Cardiac septum (tissue), 1 donor: ENCODE measurements at regions not wholly inside any gene's neighbourhood (a gene's known extent, or its start where the extent isn't known, plus 50 kb on each side); places are given as distances from the start of the nearest gene placed in this dataset.
A peak's percentile ranks its signal among the peaks of the same experiment; 100 is the strongest.

Experiments used
- DNase-seq: peaks from one replicate; pipeline ENCODE4 v3.0.0-alpha.2; 2020; ENCODE audit warnings: low spot score
- intact Hi-C: fragments of 100-400 bp; cut with DNase I; formaldehyde crosslinking; loops from one replicate; pipeline ENCODE4 v1.14.0; 2022
- donor health status: DM: no; HTN: no; CAD: no.

- DNase-seq, result peak; percentile 88
- intact Hi-C loops, result loop anchor here (2.0 to 10.0 kb wide), 2 partner anchors 108 to 192 kb away; partner anchors contain the start of gene KCTD1
Observed at GRCh38 chr18:26656944-26657536, 108.7 kb upstream of the KCTD1 start.

GRCh38 chr18:26656431-26656943 is 108.1 kb upstream of the KCTD1 start:
- intact Hi-C loops, result loop anchor here (2.0 to 10.0 kb wide), 2 partner anchors 108 to 192 kb away; partner anchors contain the start of gene KCTD1
- no peak for DNase-seq

GRCh38 chr18:26655525-26656430 is 107.4 kb upstream of the KCTD1 start:
- intact Hi-C loops, result loop anchor here (2.0 to 10.0 kb wide), 2 partner anchors 107 to 191 kb away; partner anchors contain the start of gene KCTD1

GRCh38 chr18:26654616-26655524 is 106.5 kb upstream of the KCTD1 start:
- intact Hi-C loops, result loop anchor here (5.0 to 10.0 kb wide), 2 partner anchors 190 to 273 kb away; no protein-coding TSS in a partner anchor
- no peak for DNase-seq

More at GRCh38 chr18:26655525-26656430, 107.4 kb upstream of the KCTD1 start:
- peak; percentile 79 for DNase-seq

- no peak for DNase-seq
- intact Hi-C loops, result loop anchor here (5.0 to 10.0 kb wide), 2 partner anchors 189 to 272 kb away; no protein-coding TSS in a partner anchor
Observed at GRCh38 chr18:26653943-26654615, 105.7 kb upstream of the KCTD1 start.

GRCh38 chr18:26652501-26652900 is 104.1 kb upstream of the KCTD1 start:
- intact Hi-C loops, result loop anchor here (5.0 to 10.0 kb wide), 2 partner anchors 188 to 270 kb away; no protein-coding TSS in a partner anchor
- no peak for DNase-seq

GRCh38 chr18:26650310-26651268 is 102.2 kb upstream of the KCTD1 start:
- no peak for DNase-seq
- intact Hi-C loops, result loop anchor here (5.0 to 10.0 kb wide), 2 partner anchors 186 to 268 kb away; no protein-coding TSS in a partner anchor

- intact Hi-C loops, result no loop called here
Observed at GRCh38 chr18:26649193-26649543, 100.8 kb upstream of the KCTD1 start.

GRCh38 chr18:26648509-26649192 is 100.3 kb upstream of the KCTD1 start:
- no peak for DNase-seq
- intact Hi-C loops, result no loop called here

More at GRCh38 chr18:26649193-26649543, 100.8 kb upstream of the KCTD1 start:
- no peak for DNase-seq

- intact Hi-C loops, result no loop called here
- no peak for DNase-seq
Observed at GRCh38 chr18:26646901-26647300, 98.5 kb upstream of the KCTD1 start.

GRCh38 chr18:26642440-26643348 is 94.3 kb upstream of the KCTD1 start:
- intact Hi-C loops, result no loop called here
- DNase-seq, result no peak

- intact Hi-C loops, result no loop called here
Observed at GRCh38 chr18:26640541-26640940, 92.2 kb upstream of the KCTD1 start.

GRCh38 chr18:26639149-26639548 is 90.8 kb upstream of the KCTD1 start:
- intact Hi-C loops, result no loop called here
- no peak for DNase-seq

More at GRCh38 chr18:26640541-26640940, 92.2 kb upstream of the KCTD1 start:
- DNase-seq, result no peak

- DNase-seq, result no peak
- intact Hi-C loops, result no loop called here
Observed at GRCh38 chr18:26637983-26638382, 89.6 kb upstream of the KCTD1 start.

- intact Hi-C loops, result no loop called here
Observed at GRCh38 chr18:26637324-26637723, 89.0 kb upstream of the KCTD1 start.

GRCh38 chr18:26635466-26635865 is 87.1 kb upstream of the KCTD1 start:
- intact Hi-C loops, result no loop called here

More at GRCh38 chr18:26637324-26637723, 89.0 kb upstream of the KCTD1 start:
- DNase-seq, result no peak

More at GRCh38 chr18:26635466-26635865, 87.1 kb upstream of the KCTD1 start:
- DNase-seq, result no peak
